SK-N-SH treated with all-trans-retinoic acid at 6 μM for 48 hours (cell line): ENCODE measurements at regions not wholly inside any gene's neighbourhood (a gene's known extent, or its start where the extent isn't known, plus 50 kb on each side); places are given as distances from the start of the nearest gene placed in this dataset.

ENCODE experiments used
- ARNTL ChIP-seq: fragments of 450-650 bp; formaldehyde crosslinking; IDR thresholded peaks from 2 replicates; pipeline ENCODE4 v1.5.0; 2020; ENCODE audit warnings: low read depth, mild to moderate bottlenecking, moderate library complexity, borderline replicate concordance
- BACH2 ChIP-seq: fragments of 250-450 bp; sonication (Bioruptor Pico); IDR thresholded peaks from 2 replicates; pipeline ENCODE4 v1.9.0; 2021; ENCODE audit warnings: mild to moderate bottlenecking, borderline replicate concordance
- CREB5 ChIP-seq: fragments of 250-450 bp; sonication (Bioruptor Pico); IDR thresholded peaks from 2 replicates; pipeline ENCODE4 v1.5.1; 2020; ENCODE audit warnings: low read depth, mild to moderate bottlenecking, moderate library complexity
- CSRNP3 ChIP-seq: fragments of 250-450 bp; sonication (Bioruptor Pico); IDR thresholded peaks from 2 replicates; pipeline ENCODE4 v1.5.1; 2021; ENCODE audit warnings: mild to moderate bottlenecking, moderate library complexity
- ESRRG ChIP-seq: fragments of 250-450 bp; sonication (Bioruptor Pico); IDR thresholded peaks from 2 replicates; pipeline ENCODE4 v1.6.1; 2021; ENCODE audit warnings: mild to moderate bottlenecking
- GLIS3 ChIP-seq: fragments of 250-450 bp; sonication (Bioruptor Pico); IDR thresholded peaks from 2 replicates; pipeline ENCODE4 v1.5.0; 2020; ENCODE audit warnings: mild to moderate bottlenecking, moderate library complexity
- PATZ1 ChIP-seq: fragments of 250-450 bp; sonication (Bioruptor Pico); IDR thresholded peaks from 2 replicates; pipeline ENCODE4 v1.8.0; 2020; ENCODE audit warnings: mild to moderate bottlenecking, moderate library complexity, borderline replicate concordance
- POU6F1 ChIP-seq: fragments of 250-450 bp; sonication (Bioruptor Pico); IDR thresholded peaks from 2 replicates; pipeline ENCODE4 v1.8.0; 2021; ENCODE audit warnings: low read depth, mild to moderate bottlenecking, moderate library complexity, borderline replicate concordance
- RARB ChIP-seq: fragments of 250-450 bp; sonication (Bioruptor Pico); IDR thresholded peaks from 2 replicates; pipeline ENCODE4 v1.8.0; 2021; ENCODE audit warnings: mild to moderate bottlenecking, moderate library complexity
- TSHZ2 ChIP-seq: fragments of 250-450 bp; sonication (Bioruptor Pico); IDR thresholded peaks from 2 replicates; pipeline ENCODE4 v1.5.0; 2020; ENCODE audit warnings: mild to moderate bottlenecking, moderate library complexity
- ZFP3 ChIP-seq: fragments of 250-450 bp; sonication (Bioruptor Pico); IDR thresholded peaks from 2 replicates; pipeline ENCODE4 v1.5.0; 2020; ENCODE audit warnings: mild to moderate bottlenecking, moderate library complexity
- ZFP30 ChIP-seq: fragments of 450-650 bp; formaldehyde crosslinking; IDR thresholded peaks from 2 replicates; pipeline ENCODE4 v1.5.0; 2022; ENCODE audit warnings: mild to moderate bottlenecking, moderate library complexity
- ZNF70 ChIP-seq: fragments of 450-650 bp; formaldehyde crosslinking; IDR thresholded peaks from 2 replicates; pipeline ENCODE4 v1.5.0; 2020; ENCODE audit warnings: mild to moderate bottlenecking, moderate library complexity
- ZNF8 ChIP-seq: fragments of 450-650 bp; formaldehyde crosslinking; IDR thresholded peaks from 2 replicates; pipeline ENCODE4 v1.5.0; 2020; ENCODE audit warnings: mild to moderate bottlenecking, moderate library complexity

GRCh38 chr14:71175491-71175890, 268.2 kb downstream of the PCNX1 start:
- no peak for TF ChIP-seq POU6F1 (CRISPR knock-in tag)
- no peak for TF ChIP-seq CSRNP3 (CRISPR knock-in tag)
- no peak for TF ChIP-seq PATZ1 (CRISPR knock-in tag)
- TF ChIP-seq CREB5 (CRISPR knock-in tag) = no peak
- no peak for TF ChIP-seq RARB
- TF ChIP-seq BACH2 (CRISPR knock-in tag) = no peak
- TF ChIP-seq TSHZ2 (CRISPR knock-in tag) = no peak
- TF ChIP-seq GLIS3 (CRISPR knock-in tag) = no peak
- no peak for TF ChIP-seq ARNTL (CRISPR knock-in tag)
- no peak for TF ChIP-seq ZFP30 (CRISPR knock-in tag)
- no peak for TF ChIP-seq ZFP3 (CRISPR knock-in tag)
- TF ChIP-seq ESRRG = no peak
- TF ChIP-seq ZNF70 (CRISPR knock-in tag) = no peak
- no peak for TF ChIP-seq ZNF8
